Body of pancreas (tissue), 4 donors: ENCODE measurements at regions not wholly inside any gene's neighbourhood (a gene's known extent, or its start where the extent isn't known, plus 50 kb on each side); places are given as distances from the start of the nearest gene placed in this dataset.

Source experiments
- ATAC-seq: fragments of 150-250 bp; one replicate; pipeline ENCODE4 v1.9.1; 2016
- DNase-seq, 4 donors: peaks; one replicate each; pipeline ENCODE4 v3.0.0-alpha.2; 2019
- H3K27ac ChIP-seq, 4 donors: fragments of 200-600 bp; sonication (generic); 1 replicate in 3 of 4; 2 replicates in 1 of 4; pipeline versions ENCODE4 v1.5.1 to v1.6.1; 2016 to 2019; ENCODE audit warnings: mild to moderate bottlenecking in 1 of 4, mixed read lengths in 1 of 4, moderate library complexity in 1 of 4
- H3K27me3 ChIP-seq, 2 donors: fragments of 200-600 bp; sonication (generic); one replicate each; pipeline ENCODE4 v1.6.0; 2016; ENCODE audit warnings: mild to moderate bottlenecking in 1 of 2
- H3K36me3 ChIP-seq, 2 donors: fragments of 200-600 bp; sonication (generic); replicated peaks in 1 of 2; 2 replicates each; pipeline ENCODE4 v1.5.1; 2016; ENCODE audit warnings: low read depth in 2 of 2; ENCODE audit not compliant: insufficient read depth in 1 of 2
- H3K4me1 ChIP-seq: fragments of 200-600 bp; sonication (generic); one replicate; pipeline ENCODE4 v1.6.0; 2016
- H3K4me3 ChIP-seq, 2 donors: fragments of 200-600 bp; sonication (generic); 1 replicate in 1 of 2; 2 replicates in 1 of 2; pipeline ENCODE4 v1.5.1; 2016 to 2019
- H3K9me3 ChIP-seq, 3 donors: fragments of 200-600 bp; sonication (generic); 1 replicate in 2 of 3; 2 replicates in 1 of 3; pipeline ENCODE4 v1.5.1; 2016
- POLR2A ChIP-seq, 3 donors: fragments of 450-650 bp; IDR thresholded peaks; one replicate each; pipeline ENCODE4 v1.6.1; 2016; ENCODE audit warnings: antibody characterized with exemption in 3 of 3, mild to moderate bottlenecking in 2 of 3
- WGBS, 2 donors: methylation state at CpG; one replicate each; pipeline ENCODE4 v1.1.5; 2017; 5-methylcytosine and 5-hydroxymethylcytosine counted together
- intact Hi-C: fragments of 100-400 bp; cut with DNase I; formaldehyde crosslinking; loops from one replicate; pipeline ENCODE4 v1.15.1; 2023
- TF ChIP-seq, protein P1 (sequence below), 7 experiments: fragments of 450-650 bp in 4 of 7; fragments of 200-600 bp in 3 of 7; sonication (generic) in 3 of 7; IDR thresholded peaks; one replicate each; pipeline ENCODE4 v1.5.1; 2016 to 2019; ENCODE audit warnings: antibody characterized with exemption in 7 of 7

GRCh38 chr2:173814306-173814705, 150.9 kb downstream of the SP3 start:
- no peaks in the 10 kb centered on the region for H3K4me1 ChIP-seq

GRCh38 chr2:173815772-173816171, 149.4 kb downstream of the SP3 start:
- Histone ChIP-seq H3K4me1 (no peaks in the 10 kb centered on the region), H3K36me3 (no peaks in the 10 kb centered on the region), H3K9me3 (no peaks in the 10 kb centered on the region), H3K4me3 (no peak overlapping the region), H3K27me3 (no peaks in the 10 kb centered on the region), H3K27ac (no peak overlapping the region)
- 79 to 86% methylated on average over 5 of the region's 5 CpGs for WGBS, 2 donors
- no peak for TF ChIP-seq POLR2A (IDR thresholded peaks at IDR 0.05)
- TF ChIP-seq, protein P1, sequence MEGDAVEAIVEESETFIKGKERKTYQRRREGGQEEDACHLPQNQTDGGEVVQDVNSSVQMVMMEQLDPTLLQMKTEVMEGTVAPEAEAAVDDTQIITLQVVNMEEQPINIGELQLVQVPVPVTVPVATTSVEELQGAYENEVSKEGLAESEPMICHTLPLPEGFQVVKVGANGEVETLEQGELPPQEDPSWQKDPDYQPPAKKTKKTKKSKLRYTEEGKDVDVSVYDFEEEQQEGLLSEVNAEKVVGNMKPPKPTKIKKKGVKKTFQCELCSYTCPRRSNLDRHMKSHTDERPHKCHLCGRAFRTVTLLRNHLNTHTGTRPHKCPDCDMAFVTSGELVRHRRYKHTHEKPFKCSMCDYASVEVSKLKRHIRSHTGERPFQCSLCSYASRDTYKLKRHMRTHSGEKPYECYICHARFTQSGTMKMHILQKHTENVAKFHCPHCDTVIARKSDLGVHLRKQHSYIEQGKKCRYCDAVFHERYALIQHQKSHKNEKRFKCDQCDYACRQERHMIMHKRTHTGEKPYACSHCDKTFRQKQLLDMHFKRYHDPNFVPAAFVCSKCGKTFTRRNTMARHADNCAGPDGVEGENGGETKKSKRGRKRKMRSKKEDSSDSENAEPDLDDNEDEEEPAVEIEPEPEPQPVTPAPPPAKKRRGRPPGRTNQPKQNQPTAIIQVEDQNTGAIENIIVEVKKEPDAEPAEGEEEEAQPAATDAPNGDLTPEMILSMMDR (IDR thresholded peaks at IDR 0.05), result no peak
- no peak for DNase-seq
- no peak for ATAC-seq
- intact Hi-C loops, result no loop called here

More at GRCh38 chr2:173814306-173814705, 150.9 kb downstream of the SP3 start:
- 74 to 82% methylated on average over 3 of the region's 3 CpGs for WGBS, 2 donors
- no peak for ATAC-seq
- intact Hi-C loops, result no loop called here
- no peak for TF ChIP-seq POLR2A (IDR thresholded peaks at IDR 0.05)
- TF ChIP-seq, protein P1 (IDR thresholded peaks at IDR 0.05), result no peak
- H3K4me3 ChIP-seq, result no peak overlapping the region
- DNase-seq, result no peak
- no peaks in the 10 kb centered on the region for H3K9me3 ChIP-seq
- H3K27me3 ChIP-seq, result no peaks in the 10 kb centered on the region
- no peaks in the 10 kb centered on the region for H3K36me3 ChIP-seq
- H3K27ac ChIP-seq, result no peak overlapping the region

DNA sequence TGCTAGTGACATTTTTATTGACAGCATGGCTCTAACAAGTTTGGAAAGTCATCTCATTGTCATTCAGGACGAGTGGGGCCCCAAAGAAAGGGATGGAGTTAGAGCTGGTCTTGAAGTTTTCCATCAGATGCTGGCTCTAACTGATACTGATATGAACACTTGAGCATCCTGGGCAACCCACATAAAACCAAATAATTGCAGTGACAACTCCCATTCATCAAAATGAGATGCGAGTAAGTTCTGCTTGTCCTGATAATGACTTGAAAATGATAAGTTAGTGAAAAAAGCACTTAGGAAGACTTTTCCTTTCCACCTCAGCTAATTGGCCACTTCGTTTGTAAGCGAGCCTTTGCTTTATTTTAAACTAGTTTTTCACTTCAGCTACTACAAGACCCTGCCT, 147.6 kb downstream of the SP3 start:
- H3K4me3 ChIP-seq, result no peak overlapping the region
- H3K27ac ChIP-seq, result no peak overlapping the region
- 76 to 78% methylated on average over 4 of the region's 4 CpGs for WGBS, 2 donors
- TF ChIP-seq, protein P1 (IDR thresholded peaks at IDR 0.05), result no peak
- TF ChIP-seq POLR2A (IDR thresholded peaks at IDR 0.05), result no peak
- no peak for DNase-seq
- no peaks in the 10 kb centered on the region for H3K4me1 ChIP-seq
- no peaks in the 10 kb centered on the region for H3K9me3 ChIP-seq
- H3K27me3 ChIP-seq, result no peaks in the 10 kb centered on the region
- H3K36me3 ChIP-seq, result no peaks in the 10 kb centered on the region
- intact Hi-C loops, result no loop called here
- ATAC-seq, result no peak

DNA sequence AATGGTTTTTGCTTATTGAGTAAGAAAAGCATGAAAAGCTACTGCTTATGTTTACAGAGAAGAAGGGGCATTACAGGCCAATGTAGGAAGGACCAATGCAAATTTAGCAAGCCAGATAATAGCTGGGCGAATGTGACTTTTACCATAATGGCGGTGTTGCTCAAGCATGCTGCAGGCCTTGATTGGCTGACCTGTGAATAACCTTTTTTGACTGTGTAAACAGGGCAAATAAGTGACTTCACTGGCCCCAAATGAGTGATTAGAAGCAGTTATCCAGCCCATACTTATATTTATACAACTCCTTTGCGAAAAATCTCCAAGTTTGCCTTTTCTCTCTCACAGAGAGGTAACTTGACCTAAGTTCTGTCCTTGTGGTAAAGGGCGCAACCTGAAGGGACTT, 146.9 kb downstream of the SP3 start:
- H3K36me3 ChIP-seq, result no peaks in the 10 kb centered on the region
- ATAC-seq (no peak), DNase-seq (no peak)
- H3K27ac ChIP-seq, result no peak overlapping the region
- intact Hi-C loops, result no loop called here
- 86 to 96% methylated on average over 4 of the region's 4 CpGs for WGBS, 2 donors
- TF ChIP-seq, protein P1 (IDR thresholded peaks at IDR 0.05), result no peak
- TF ChIP-seq POLR2A (IDR thresholded peaks at IDR 0.05), result no peak
- no peaks in the 10 kb centered on the region for H3K4me1 ChIP-seq
- H3K4me3 ChIP-seq, result no peak overlapping the region
- no peaks in the 10 kb centered on the region for H3K27me3 ChIP-seq
- H3K9me3 ChIP-seq, result no peaks in the 10 kb centered on the region

DNA sequence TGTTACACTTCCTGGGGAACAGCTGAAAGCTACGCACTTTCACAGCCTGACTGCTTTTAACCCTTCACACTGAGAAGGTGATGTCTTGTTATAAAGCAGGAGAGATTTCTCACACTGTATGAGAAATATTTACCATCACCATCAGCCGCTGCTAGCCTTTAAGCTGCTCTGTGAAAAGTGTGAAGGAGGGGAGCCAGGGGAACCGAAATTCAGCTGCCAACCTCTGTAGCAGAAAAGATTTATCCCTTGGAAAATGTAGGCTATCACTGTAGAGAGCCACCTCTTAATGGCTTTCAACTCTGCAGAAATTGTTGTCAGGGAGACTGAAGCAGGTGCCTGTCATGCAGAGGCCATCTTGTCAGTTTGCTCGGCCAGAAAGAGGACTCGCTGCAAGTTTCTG, 145.3 kb downstream of the SP3 start:
- intact Hi-C loops, result no loop called here
- Histone ChIP-seq H3K4me3 (no peak overlapping the region), H3K27ac (no peak overlapping the region), H3K4me1 (no peaks in the 10 kb centered on the region), H3K27me3 (no peaks in the 10 kb centered on the region), H3K9me3 (no peaks in the 10 kb centered on the region), H3K36me3 (no peaks in the 10 kb centered on the region)
- no peak for ATAC-seq
- 51 to 74% methylated on average over 5 of the region's 5 CpGs for WGBS, 2 donors
- DNase-seq, result no peak
- TF ChIP-seq POLR2A (IDR thresholded peaks at IDR 0.05), result no peak
- TF ChIP-seq, protein P1 (IDR thresholded peaks at IDR 0.05), result no peak
